Hepatocyte (in vitro differentiated cells): ENCODE measurements at regions not wholly inside any gene's neighbourhood (a gene's known extent, or its start where the extent isn't known, plus 50 kb on each side); places are given as distances from the start of the nearest gene placed in this dataset.

Experiments
- DNase-seq: peaks from one replicate; pipeline ENCODE4 v3.0.0-alpha.2; 2016; ENCODE audit warnings: low spot score
- H2AFZ ChIP-seq: fragments of 200-600 bp; sonication (generic); 2 replicates; pipeline ENCODE4 v1.6.0; 2016; ENCODE audit warnings: antibody characterized with exemption, mild to moderate bottlenecking
- H3K27ac ChIP-seq: fragments of 200-600 bp; sonication (generic); 2 replicates; pipeline ENCODE4 v1.5.1; 2016; ENCODE audit warnings: mild to moderate bottlenecking
- H3K27me3 ChIP-seq: fragments of 200-600 bp; sonication (generic); 2 replicates; pipeline ENCODE4 v1.6.1; 2016
- H3K36me3 ChIP-seq: fragments of 200-600 bp; sonication (generic); replicated peaks from 2 replicates; pipeline ENCODE4 v1.5.1; 2016; ENCODE audit warnings: low read depth; ENCODE audit not compliant: insufficient read depth
- H3K4me1 ChIP-seq: fragments of 200-600 bp; sonication (generic); 2 replicates; pipeline ENCODE4 v1.5.1; 2016; ENCODE audit warnings: mild to moderate bottlenecking, moderate library complexity; ENCODE audit not compliant: insufficient read depth
- H3K4me2 ChIP-seq: fragments of 200-600 bp; sonication (generic); 2 replicates; pipeline ENCODE4 v1.6.0; 2016
- H3K4me3 ChIP-seq: fragments of 200-600 bp; sonication (generic); 2 replicates; pipeline ENCODE4 v1.5.1; 2016; ENCODE audit warnings: mild to moderate bottlenecking
- H3K79me2 ChIP-seq: fragments of 200-600 bp; sonication (generic); 2 replicates; pipeline ENCODE4 v1.6.0; 2017; ENCODE audit warnings: mild to moderate bottlenecking
- H3K9me2 ChIP-seq: fragments of 200-600 bp; sonication (generic); replicated peaks from 2 replicates; pipeline ENCODE4 v1.6.0; 2017; ENCODE audit warnings: mild to moderate bottlenecking; ENCODE audit not compliant: insufficient read depth
- H3K9me3 ChIP-seq: fragments of 200-600 bp; sonication (generic); 2 replicates; pipeline ENCODE4 v1.5.1; 2016; ENCODE audit warnings: low read depth, mild to moderate bottlenecking
- H4K20me1 ChIP-seq: fragments of 200-600 bp; sonication (generic); 2 replicates; pipeline ENCODE4 v1.6.0; 2016; ENCODE audit warnings: mild to moderate bottlenecking; ENCODE audit not compliant: insufficient read depth, poor library complexity, severe bottlenecking
- EZH2 ChIP-seq: fragments of 200-600 bp; sonication (generic); IDR thresholded peaks from 2 replicates; pipeline ENCODE4 v1.6.1; 2016; ENCODE audit warnings: antibody characterized with exemption, mild to moderate bottlenecking, borderline replicate concordance
- EZH2phosphoT487 ChIP-seq: fragments of 200-600 bp; sonication (generic); IDR thresholded peaks from one replicate; pipeline ENCODE4 v1.6.1; 2018; ENCODE audit warnings: antibody characterized with exemption, mild to moderate bottlenecking, low read depth, moderate library complexity; ENCODE audit not compliant: unreplicated experiment, severe bottlenecking
- WGBS: methylation state at CpG from one replicate; pipeline ENCODE4 v1.1.6; 2016; ENCODE audit warnings: low lambda C conversion rate; ENCODE audit errors: missing lambda C conversion rate; 5-methylcytosine and 5-hydroxymethylcytosine counted together
- TF ChIP-seq, protein P1 (sequence below): fragments of 200-600 bp; sonication (generic); IDR thresholded peaks from 2 replicates; pipeline ENCODE4 v1.5.1; 2016; ENCODE audit warnings: antibody characterized with exemption, mild to moderate bottlenecking; ENCODE audit not compliant: poor library complexity

DNA sequence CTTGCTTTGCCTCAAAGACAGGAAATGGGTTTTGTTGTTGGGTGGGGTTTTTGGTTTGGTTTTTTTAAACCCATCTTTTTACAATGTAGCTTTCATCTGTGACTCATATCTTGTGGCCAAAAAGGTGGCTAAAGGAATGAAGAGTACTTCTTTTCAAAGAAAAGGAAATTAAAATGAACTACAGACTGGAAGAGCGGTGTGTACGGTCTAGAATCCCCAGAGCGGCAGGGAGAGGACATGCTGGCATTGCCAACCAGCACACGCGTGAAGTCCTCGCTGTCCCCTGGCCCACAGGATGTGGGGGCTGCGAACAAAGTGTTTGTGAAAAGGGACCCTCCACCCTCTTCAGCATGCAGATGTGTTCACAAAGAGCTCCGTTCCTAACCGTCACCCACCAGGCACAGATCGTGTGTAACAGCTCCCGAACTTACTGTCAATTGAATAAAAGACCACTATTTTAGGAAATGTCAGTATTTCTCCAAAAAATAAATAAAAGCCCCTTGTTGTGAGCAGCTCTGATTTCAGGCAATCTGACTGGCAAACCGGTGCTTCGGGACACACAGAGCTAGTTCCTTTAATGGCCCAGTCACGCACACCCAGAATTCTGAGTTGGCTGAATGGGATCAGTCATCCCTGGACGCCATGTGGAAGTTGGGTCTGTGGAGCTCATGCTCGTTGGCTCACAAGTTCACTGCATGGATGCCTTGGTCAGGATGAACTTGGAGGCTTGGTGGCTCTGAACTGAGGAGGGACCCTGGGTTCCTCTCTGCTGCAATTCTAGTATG is 602.9 kb downstream of the NPHP4 start:
- no peaks in the 10 kb centered on the region for H3K36me3 ChIP-seq
- TF ChIP-seq EZH2phosphoT487 (no peak), EZH2 (no peak)
- TF ChIP-seq, protein P1, sequence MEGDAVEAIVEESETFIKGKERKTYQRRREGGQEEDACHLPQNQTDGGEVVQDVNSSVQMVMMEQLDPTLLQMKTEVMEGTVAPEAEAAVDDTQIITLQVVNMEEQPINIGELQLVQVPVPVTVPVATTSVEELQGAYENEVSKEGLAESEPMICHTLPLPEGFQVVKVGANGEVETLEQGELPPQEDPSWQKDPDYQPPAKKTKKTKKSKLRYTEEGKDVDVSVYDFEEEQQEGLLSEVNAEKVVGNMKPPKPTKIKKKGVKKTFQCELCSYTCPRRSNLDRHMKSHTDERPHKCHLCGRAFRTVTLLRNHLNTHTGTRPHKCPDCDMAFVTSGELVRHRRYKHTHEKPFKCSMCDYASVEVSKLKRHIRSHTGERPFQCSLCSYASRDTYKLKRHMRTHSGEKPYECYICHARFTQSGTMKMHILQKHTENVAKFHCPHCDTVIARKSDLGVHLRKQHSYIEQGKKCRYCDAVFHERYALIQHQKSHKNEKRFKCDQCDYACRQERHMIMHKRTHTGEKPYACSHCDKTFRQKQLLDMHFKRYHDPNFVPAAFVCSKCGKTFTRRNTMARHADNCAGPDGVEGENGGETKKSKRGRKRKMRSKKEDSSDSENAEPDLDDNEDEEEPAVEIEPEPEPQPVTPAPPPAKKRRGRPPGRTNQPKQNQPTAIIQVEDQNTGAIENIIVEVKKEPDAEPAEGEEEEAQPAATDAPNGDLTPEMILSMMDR, result no peak
- no peaks in the 10 kb centered on the region for H3K4me1 ChIP-seq
- no peaks in the 10 kb centered on the region for H4K20me1 ChIP-seq
- H3K27ac ChIP-seq, result no peak overlapping the region
- no peak for DNase-seq
- H3K4me3 ChIP-seq, result no peak overlapping the region
- no peak overlapping the region for H3K4me2 ChIP-seq
- peaks cover 13% of the 10 kb centered on the region for H3K27me3 ChIP-seq
- no peaks in the 10 kb centered on the region for H3K9me3 ChIP-seq
- no peaks in the 10 kb centered on the region for H3K9me2 ChIP-seq
- 92% methylated on average over 16 of the region's 16 CpGs for WGBS
- H2AFZ ChIP-seq, result no peak overlapping the region
- no peaks in the 10 kb centered on the region for H3K79me2 ChIP-seq

DNA sequence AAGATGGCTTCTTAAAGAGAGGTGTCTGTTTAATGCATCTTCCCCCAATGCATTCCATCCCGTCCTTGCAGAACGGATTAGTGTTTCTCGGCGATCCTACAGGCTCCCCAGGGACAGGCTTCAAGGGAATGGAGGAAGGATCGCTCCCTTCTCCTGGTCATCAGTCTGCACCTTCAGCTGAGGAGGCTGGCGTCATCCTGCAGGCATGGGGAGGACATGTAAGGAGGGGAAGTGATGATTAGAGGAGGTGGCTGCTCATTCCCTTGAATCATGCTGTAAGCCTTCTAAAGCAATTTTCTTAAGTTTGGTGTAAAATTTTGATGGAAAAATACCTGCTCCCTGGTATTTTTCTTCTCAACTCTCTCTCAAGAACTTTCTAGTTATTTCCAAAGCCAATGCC is 603.6 kb downstream of the NPHP4 start:
- Histone ChIP-seq H3K9me2 (no peaks in the 10 kb centered on the region), H3K4me3 (no peak overlapping the region), H3K36me3 (no peaks in the 10 kb centered on the region), H3K4me2 (no peak overlapping the region), H3K27ac (no peak overlapping the region), H2AFZ (no peak overlapping the region), H3K4me1 (no peaks in the 10 kb centered on the region), H3K9me3 (no peaks in the 10 kb centered on the region), H3K27me3 (peaks cover 13% of the 10 kb centered on the region), H4K20me1 (no peaks in the 10 kb centered on the region), H3K79me2 (no peaks in the 10 kb centered on the region)
- TF ChIP-seq, protein P1, result no peak
- TF ChIP-seq EZH2phosphoT487 (no peak), EZH2 (no peak)
- 73% methylated on average over 6 of the region's 6 CpGs for WGBS
- no peak for DNase-seq

DNA sequence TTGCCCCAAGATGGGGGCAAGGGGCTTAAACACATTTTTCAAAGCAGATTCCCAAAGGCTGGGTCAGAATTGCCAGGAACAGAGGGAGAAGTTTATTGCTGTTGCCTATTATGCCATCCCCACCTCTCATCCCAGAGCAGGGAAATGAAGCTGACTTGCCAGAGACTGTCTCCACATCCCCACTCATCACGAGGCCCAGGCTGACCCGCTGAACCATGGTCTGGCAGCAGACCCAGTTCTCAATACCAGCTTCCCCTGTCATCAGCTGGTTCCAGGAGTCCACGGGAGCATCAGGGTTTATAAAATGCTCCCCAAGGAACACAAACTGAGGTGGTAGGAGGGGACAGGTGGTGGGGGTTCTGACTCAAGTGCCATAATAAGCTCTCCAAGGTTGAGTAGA is 605.9 kb downstream of the NPHP4 start:
- DNase-seq, result no peak
- WGBS, result 78% methylated on average over 3 of the region's 3 CpGs
- no peak overlapping the region for H2AFZ ChIP-seq
- H3K4me3 ChIP-seq, result no peak overlapping the region
- H3K27ac ChIP-seq, result no peak overlapping the region
- TF ChIP-seq, protein P1, result no peak
- TF ChIP-seq EZH2phosphoT487, result no peak
- TF ChIP-seq EZH2, result no peak
- no peaks in the 10 kb centered on the region for H3K9me3 ChIP-seq
- H3K79me2 ChIP-seq, result no peaks in the 10 kb centered on the region
- no peaks in the 10 kb centered on the region for H3K9me2 ChIP-seq
- H3K27me3 ChIP-seq, result peaks cover 13% of the 10 kb centered on the region
- no peaks in the 10 kb centered on the region for H3K4me1 ChIP-seq
- H4K20me1 ChIP-seq, result no peaks in the 10 kb centered on the region
- no peaks in the 10 kb centered on the region for H3K36me3 ChIP-seq
- no peak overlapping the region for H3K4me2 ChIP-seq
